OCI-LY3 (cell line): ENCODE measurements at regions not wholly inside any gene's neighbourhood (a gene's known extent, or its start where the extent isn't known, plus 50 kb on each side); places are given as distances from the start of the nearest gene placed in this dataset.

Experiments used
- EZH2phosphoT487 ChIP-seq: fragments of 200-600 bp; shearing (Covaris generic); IDR thresholded peaks from 2 replicates; pipeline ENCODE4 v1.6.1; 2018; ENCODE audit warnings: antibody characterized with exemption, mixed run types, low read depth
- TF ChIP-seq, protein P1 (sequence below): fragments of 200-600, 300-600 bp; sonication (generic); IDR thresholded peaks from 2 replicates; pipeline ENCODE4 v1.5.1; 2014; ENCODE audit warnings: antibody characterized with exemption, low read length, low read depth

DNA sequence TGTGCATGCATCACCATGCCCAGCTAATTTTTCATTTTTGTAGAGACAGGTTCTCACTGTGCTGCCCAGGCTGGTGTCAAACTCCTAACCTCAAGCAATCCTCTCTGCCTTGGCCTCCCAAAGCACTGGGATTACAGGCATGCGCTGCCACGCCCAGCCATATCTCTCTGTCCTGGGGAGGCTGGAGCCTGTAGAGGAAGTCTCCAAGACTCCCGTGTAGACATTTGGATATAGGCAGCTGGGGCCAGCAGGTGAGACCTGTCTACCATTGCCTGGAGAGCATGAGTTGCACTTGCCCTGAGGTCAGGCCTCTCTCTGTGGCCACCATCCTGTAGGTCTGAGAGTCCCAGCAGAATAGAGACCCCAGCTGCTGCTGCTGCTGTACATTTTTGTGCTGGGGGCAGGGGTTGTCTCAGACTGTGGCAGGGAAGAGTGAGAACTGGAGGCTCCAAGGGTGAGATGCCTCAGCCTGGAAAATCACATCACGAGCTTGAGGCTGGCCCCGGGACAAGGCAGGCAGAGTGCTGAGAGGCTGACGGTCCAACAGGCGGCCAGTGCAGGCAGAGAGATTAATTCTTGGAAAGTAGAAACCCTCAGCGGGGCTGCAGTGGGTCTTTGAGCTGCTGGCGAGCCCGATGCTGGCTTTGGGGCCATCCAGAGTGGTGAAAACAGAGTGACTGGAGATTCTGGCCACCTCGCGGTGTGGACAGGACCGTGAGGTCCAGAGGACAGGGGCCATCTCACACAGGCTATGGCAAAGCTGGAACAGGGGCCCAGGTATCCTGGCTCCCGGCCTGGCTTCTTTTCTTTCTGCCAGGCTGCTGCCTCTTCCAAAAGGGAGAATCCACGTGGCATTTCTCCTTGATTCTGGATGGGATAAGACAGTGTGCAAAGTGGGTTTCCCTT lies 60.9 kb downstream of the TMEM270 start:
- TF ChIP-seq, protein P1, sequence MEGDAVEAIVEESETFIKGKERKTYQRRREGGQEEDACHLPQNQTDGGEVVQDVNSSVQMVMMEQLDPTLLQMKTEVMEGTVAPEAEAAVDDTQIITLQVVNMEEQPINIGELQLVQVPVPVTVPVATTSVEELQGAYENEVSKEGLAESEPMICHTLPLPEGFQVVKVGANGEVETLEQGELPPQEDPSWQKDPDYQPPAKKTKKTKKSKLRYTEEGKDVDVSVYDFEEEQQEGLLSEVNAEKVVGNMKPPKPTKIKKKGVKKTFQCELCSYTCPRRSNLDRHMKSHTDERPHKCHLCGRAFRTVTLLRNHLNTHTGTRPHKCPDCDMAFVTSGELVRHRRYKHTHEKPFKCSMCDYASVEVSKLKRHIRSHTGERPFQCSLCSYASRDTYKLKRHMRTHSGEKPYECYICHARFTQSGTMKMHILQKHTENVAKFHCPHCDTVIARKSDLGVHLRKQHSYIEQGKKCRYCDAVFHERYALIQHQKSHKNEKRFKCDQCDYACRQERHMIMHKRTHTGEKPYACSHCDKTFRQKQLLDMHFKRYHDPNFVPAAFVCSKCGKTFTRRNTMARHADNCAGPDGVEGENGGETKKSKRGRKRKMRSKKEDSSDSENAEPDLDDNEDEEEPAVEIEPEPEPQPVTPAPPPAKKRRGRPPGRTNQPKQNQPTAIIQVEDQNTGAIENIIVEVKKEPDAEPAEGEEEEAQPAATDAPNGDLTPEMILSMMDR, result no peak
- no peak for TF ChIP-seq EZH2phosphoT487
